SH-SY5Y (cell line): ENCODE measurements at regions not wholly inside any gene's neighbourhood (a gene's known extent, or its start where the extent isn't known, plus 50 kb on each side); places are given as distances from the start of the nearest gene placed in this dataset.

Experiments used
- GATA2 ChIP-seq: IDR thresholded peaks from 2 replicates; pipeline ENCODE4 v1.6.1; 2011; ENCODE audit warnings: mild to moderate bottlenecking, low read depth, low read length
- GATA3 ChIP-seq: IDR thresholded peaks from 2 replicates; pipeline ENCODE4 v1.6.1; 2011; ENCODE audit warnings: low read depth, mild to moderate bottlenecking, low read length, moderate library complexity

GRCh38 chr20:24791953-24792352, 157.1 kb upstream of the CST7 start:
- no peak for TF ChIP-seq GATA2
- TF ChIP-seq GATA3: no peak
